HG03457 (cell line): ENCODE measurements at regions not wholly inside any gene's neighbourhood (a gene's known extent, or its start where the extent isn't known, plus 50 kb on each side); places are given as distances from the start of the nearest gene placed in this dataset.
A peak's percentile ranks its signal among the peaks of the same experiment; 100 is the strongest.
"Not testable (repeated sequence)": the region's sequence is repeated elsewhere in the genome, so short reads cannot be mapped to it uniquely, and the experiment has no call there.

Experiments used
- ATAC-seq: cut with Tn5 transposase; IDR thresholded peaks from one replicate; pipeline ENCODE4 v1.9.1; 2021; ENCODE audit warnings: moderate number of reproducible peaks; ENCODE audit not compliant: unreplicated experiment

DNA sequence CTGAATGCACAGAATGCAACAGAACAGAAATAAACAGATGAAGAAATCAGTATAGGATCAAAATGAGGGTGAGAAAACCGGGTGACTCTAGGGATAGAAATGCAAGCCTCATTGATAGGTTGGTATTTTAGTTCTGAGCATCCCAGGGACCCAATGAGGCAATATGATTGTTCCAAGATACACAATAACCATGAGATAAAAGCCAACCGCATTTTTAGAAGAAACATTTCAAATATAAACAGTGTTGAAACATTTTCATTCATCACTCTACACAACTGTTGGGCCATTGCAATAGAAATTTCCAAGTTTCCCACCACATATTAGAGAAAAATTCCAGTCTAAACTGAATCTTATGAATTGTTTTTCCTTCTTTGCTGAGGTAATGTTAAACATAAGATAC is 452.3 kb upstream of the PTGER4 start:
- no peak for ATAC-seq

DNA sequence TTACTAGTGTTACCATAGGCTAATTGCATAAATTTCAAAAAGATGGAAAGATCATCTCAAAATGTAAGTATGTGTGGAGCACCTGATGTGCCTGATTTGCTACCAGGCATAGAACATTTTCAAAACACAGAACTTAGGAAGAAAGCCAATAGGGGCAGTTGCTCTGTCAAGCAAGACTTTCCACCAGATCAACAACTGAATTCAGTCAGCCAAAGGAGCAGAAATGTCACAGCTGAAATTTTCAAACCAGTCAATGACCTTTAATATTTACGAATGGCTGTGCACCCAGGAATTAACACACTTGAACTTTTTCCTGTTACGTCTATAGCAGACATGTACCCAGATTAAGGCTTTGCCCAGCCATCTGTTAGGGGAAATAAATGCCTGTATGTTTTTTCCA is 452.8 kb upstream of the PTGER4 start:
- ATAC-seq, result no peak

DNA sequence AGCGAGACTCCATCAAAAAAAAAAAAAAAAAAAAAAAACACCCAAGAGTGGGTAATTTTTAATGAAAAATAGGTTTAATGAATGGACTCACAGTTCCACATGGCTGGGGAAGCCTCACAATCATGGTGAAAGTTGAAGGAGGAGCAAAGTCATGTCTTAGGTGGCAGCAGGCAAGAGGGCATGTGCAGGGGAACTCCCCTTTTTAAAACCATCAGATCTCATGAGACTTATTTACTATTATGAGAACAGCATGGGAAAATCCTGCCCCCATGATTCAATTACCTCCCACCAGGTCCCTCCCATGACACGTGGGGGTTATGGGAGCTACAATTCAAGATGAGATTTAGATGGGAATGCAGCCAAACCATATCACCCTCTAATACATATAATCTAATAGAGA is 454.6 kb upstream of the PTGER4 start:
- ATAC-seq, result not testable (repeated sequence)

DNA sequence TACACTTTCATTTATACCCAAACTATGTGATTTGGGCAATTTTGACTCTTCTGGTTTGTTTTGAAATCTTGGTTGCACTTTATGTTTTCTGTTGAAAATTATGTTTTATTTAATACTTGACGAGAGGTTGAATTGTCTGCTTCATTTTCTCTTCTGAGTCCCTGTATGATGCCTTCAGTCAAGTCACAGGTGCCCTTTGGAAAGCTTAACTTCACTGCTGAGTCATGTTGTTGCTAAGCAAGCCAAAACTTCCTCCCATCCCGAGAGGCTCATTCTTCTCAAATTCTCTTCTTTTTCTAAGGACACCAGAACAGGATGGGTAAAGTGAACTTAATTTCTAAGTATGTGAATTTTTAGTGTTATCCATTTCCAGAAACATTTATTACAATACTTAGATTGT is 455.3 kb upstream of the PTGER4 start:
- ATAC-seq, result no peak

DNA sequence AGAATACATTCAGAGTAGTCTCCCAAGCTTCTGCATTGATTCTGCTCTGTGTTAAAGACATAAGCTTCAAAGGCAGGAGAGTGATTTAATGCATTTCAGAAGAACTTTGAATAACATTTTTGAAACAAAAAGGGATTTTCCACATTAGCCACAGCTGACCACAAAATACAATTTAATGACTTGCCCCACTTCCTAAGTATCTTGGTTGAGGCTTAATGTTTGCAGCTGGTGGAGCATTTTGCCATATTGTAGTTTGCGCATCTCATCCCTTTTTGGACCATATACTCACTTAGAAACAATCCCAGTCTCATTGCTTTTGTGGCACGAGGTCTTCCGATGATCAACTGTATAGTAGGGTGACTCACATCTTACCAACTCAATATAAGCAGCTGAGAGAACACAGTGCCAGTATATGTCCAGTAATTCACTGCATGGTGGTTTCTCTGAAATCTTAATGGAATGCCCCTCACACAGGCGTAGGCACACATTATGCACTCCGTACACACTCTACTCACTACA is 455.8 kb upstream of the PTGER4 start:
- peak; percentile 68 for ATAC-seq

DNA sequence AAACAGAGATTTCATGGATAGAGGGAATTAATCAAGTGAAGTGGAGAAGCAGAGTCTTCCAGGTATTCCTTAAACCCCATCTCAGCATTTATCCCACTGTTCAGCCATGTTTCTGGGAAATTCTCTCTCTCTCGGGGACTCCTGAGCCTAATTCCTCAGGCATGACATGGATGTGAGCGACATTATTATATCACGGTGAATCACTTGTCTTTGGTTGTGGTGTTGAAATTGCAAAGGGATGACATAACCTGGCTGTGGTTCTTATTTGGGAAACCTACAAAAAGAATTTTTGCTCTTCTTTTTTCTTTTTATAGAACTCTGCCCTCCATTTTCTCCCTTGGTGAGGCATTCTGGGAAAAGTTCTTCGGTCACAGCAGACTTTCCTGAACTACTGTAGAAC is 457.9 kb upstream of the PTGER4 start:
- no peak for ATAC-seq

DNA sequence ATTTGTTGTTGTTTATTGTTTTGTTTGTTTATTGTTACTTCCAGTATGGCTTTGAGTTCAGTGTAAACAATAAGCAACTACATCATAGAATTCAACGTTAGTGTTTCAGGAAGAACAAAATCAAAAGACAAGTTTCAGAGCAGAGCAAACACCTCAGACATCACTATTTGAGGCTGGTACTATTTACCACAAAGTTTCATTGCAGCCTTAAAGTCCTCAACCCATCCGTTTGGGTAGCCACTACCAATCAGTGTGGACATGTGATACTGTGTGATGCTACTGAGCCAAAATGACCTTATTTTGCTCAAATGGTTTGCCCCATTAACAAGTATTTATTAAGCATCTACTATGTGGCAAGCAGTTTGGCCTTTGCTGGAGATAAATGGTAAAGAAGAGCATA is 458.5 kb upstream of the PTGER4 start:
- no peak for ATAC-seq

DNA sequence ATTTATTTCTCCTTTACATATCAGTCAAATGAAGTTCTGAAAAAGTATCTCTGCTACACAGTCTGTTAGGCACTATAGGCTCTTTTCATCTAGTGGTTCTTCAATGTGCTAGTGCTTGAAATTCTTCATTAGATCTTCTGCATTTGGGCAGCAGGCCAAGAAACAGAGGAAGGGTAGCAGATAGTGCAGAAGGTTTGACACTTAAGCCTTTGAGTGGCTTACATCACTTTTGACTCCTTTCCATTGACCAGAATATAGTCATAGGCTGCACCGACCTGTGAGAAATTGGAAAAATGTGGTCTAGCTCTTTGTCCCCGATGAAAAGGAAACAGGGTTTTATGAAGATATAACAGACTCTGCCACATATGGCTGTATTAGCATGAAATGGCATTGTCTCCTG is 459.5 kb upstream of the PTGER4 start:
- ATAC-seq, result no peak

DNA sequence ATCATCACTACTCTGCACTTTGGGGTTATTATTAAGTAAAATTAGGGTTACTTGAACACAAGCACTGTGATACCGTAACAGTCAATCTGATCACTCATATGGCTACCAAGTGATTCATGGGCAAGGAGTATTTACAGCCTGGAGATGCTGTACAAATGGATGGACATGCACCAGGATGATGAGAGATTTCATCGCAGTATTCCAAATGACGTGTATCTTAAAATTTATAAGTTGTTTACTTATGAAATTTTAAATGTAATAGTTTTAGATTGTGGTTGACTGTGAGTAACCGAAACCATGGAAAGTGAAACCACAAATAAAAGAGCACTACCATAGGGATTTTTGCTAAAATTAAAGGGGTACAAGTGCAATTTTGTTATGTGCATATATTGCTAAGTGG is 462.2 kb upstream of the PTGER4 start:
- no peak for ATAC-seq

DNA sequence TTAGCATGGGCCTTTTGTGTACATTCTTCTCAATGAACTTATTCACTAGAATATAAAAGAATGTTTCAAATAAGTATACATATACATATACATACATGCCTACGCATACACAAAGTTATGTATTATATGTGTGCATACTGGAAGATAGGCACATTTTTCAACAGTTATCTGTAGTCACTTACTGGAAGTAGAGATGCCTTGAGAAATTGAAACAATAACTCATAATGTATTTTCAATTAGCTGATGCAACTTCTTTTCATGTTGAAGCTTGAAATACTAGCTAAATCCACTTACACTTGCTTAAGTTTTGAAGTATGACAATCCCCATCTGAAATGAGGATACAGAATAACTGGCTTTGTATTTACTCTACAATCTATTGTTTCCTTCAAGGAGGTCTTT is 469.0 kb upstream of the PTGER4 start:
- ATAC-seq, result no peak

DNA sequence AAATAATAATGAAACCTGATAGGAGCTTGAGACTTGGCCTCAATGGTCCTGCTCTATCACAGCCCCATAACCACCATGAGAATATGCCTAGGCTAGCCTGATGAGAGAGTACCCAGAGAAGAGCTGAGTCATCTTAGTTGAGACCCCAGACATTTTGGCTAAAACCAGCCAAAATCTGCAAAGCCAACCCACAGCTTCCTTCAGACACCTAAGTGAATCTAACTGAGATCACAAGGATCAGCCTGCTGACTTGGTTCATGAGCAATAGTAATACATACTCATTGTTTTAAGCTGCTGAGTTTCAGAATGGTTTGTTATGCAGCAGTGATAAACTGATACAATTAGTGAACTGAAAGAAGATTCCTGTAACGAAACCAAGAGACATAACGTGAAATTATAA is 473.7 kb upstream of the PTGER4 start:
- no peak for ATAC-seq

DNA sequence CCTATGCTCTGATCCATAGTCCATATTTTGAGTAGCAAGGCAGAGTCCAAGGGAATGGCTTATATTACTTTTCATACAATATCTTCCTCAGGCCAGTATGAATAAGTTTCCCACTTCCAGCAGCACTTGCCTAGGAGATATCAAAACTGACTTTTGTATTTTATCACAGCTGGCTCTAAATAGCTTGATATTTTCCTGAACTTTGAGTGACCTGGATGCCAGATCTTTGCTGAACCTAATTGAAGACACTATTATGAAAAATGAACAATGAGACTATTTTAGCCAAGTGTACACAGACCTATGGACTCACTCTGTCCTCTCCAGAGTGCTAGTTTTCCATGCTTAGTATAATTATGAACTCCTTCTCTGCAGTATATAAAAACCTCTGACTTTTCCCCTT is 475.6 kb upstream of the PTGER4 start:
- ATAC-seq, result no peak

DNA sequence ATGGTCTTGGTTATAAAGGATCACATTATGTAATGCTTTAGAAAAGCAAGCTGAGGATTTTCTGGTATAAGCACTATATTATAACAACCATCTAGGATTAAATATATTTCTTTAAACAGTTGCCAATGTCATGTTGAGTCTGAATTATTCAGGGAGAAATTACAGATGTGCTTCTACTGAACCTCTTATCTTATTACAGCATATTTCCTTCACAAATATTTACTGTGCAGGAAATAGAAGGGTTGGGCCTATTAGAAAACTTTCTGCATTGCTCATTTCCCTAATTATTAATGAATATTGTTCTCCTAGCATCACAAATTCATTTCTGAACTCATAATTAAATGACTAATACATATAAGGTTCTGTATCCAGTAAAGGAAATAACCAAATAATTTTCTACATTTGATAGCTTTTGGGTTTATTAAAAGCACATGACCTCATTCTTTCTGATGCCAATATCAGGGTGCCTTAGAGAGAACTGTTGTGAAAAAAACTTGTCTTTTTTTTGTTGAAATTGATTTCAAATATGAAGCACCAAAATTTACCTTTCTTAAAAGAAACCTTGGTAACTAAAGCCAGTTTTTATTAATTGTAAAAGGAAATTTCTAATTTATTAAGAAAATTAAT is 476.8 kb upstream of the PTGER4 start:
- ATAC-seq, result no peak

DNA sequence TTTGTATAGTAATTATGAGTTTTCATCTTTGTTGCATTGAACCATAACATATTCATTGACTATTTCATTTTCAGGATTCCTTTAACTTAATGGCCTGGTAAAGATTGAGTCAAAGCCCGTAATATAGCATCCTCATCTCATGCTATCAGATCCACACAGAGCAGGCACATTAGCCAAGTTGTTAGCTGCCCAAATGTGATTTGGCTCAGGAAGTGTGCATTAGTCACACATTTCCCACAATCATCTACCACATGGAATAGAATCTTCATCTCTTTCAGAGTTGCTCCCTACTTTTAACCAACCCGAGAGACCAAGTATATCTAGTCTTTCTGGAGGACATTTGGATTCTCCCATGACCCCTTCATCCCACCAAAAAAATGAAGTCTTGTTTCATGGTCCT is 481.0 kb upstream of the PTGER4 start:
- no peak for ATAC-seq

DNA sequence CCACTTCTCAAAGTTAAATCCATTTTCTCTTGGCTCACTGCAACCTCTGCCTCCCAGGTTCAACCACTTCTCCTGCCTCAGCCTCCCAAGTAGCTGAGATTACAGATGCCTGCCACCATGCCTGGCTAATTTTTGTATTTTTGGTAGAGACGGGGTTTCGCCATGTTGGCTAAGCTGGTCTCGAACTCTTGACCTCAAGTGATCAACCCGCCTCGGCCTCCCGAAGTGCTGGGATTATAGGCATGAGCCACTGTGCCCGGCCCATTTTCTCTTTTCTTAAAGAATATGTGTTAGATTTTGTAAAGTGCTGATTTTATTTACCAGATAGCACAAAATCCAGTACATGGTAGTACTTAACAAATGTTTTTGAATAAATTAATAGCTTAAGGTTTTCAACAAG is 484.1 kb upstream of the PTGER4 start:
- not testable (repeated sequence) for ATAC-seq

DNA sequence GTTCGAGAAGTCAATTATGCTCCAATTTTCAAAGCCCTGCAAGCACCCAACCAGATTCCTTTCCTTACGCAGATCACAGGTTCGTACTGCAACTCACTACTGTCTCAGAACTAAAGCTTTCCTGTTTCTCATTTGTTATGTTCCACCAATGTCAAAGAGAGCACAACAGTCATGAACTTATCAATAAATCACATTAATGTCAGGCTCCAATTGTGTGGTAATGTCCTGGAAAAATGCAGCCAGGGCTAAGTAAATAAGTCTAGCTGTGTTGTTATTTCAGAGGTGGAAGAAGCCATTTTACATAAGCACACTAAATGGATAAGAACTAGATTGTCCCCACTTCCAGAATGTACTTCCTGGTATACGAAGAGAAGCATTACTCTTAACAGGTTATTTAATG is 488.6 kb upstream of the PTGER4 start:
- no peak for ATAC-seq

DNA sequence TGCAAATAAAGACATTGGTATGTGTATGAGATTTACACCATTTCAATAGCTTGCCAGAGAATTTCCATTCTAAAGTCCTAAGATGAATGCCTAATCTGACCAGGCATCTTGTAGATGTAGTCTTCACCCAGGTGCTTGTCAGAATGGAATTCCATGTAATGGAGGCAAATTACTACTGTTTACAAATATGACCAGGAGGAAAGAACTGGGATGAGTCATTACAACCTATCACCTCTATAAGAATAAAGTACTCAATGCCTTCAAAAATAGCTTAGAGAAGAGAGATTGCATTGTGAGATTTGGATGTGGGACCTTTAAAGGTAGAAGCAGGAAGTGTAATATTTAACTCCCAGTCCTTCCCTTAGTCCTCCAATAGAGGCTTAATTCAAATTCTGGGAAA is 507.0 kb upstream of the PTGER4 start:
- no peak for ATAC-seq

DNA sequence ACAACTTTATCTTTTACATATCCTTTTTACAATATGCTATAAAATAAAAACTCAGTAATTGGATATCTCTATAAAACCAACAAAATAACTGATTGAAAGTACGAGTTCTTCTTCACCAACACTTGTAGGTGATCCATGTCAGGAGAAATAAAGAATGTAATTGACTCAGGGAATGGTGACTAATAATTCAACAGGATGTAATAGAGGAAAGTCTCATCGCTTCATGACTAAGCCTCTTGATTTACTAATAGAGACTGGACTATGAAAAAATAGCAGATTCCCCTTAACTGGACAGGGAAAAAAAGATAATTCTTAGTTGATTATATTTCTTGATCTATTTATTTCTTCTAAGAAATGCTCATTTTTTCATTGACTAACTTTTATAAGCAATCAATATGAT is 507.7 kb upstream of the PTGER4 start:
- no peak for ATAC-seq

DNA sequence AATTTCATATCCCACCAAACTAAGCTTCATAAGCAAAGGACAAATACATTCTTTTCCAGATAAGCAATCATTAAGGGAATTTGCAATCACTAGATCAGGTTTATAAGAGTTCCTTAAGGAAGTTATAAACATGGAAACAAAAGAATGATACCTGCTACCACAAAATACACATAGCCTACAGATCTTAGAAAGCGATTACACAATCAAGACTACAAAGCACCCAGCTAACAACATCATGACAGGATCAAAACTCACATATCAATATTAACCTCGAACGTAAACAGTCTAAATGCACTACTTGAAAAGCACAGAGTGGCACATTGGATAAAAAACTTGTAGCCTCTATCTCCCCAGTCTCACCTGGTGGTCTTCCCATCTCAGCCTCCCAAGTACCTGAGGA is 512.4 kb upstream of the PTGER4 start:
- no peak for ATAC-seq

DNA sequence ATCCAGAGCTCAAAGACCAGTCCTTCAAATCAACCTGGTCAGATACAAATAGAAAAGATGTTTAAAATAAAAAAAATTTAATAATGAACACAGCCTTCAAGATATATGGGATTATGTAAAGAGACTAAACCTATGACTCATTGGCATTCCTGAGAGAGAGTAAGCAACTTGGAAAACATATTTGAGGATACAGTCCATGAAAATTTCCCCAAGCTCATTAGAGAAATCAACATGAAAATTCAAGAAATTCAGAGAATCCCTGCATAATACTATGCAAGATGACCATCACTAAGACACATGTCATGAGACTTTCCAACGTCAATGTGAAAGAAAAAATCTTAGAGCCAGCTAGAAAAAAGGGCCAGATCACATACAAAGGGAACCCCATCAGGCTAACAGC is 512.9 kb upstream of the PTGER4 start:
- ATAC-seq, result no peak

DNA sequence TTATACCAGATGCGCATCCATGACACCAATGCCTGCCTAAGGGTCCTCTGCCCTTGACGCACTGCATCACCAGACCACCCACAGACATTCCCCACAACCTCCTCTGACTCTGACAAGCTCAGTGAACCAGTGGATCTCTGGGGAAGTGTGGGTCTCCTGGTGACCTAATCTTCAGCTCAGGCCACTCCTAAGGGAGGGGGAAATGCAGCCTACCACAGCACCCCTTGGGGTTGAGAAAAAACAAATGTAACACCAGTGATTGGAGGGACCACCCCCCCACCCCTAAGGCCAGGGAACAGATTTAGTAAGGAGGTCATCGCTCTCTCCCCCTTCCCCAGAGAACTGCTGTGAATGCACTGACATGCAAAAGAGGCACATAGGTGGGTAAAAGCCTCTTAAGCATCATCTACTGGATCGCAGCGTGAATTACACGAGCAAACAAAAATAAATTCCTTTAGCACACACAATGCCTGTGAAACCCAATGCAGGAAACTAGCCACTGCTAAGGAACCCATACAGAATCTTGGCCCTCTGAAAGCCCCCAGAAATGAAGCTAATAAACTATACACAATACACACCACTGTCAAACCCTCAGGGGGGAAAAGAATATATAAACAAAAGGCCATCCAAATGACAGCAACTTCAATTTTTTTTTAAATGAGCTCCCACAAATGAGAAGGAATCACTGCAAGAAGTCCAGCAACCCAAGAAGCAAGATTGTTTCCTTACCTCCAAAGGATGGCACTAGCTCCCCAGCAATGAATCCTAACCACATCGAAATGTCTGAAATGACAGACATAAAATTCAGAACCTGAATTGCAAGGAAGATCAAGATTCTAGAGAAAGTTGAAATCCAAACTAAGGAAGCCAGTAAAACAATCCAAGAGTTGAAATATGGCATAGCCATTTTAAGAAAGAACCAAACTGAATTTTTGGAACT is 513.7 kb upstream of the PTGER4 start:
- ATAC-seq, result no peak

DNA sequence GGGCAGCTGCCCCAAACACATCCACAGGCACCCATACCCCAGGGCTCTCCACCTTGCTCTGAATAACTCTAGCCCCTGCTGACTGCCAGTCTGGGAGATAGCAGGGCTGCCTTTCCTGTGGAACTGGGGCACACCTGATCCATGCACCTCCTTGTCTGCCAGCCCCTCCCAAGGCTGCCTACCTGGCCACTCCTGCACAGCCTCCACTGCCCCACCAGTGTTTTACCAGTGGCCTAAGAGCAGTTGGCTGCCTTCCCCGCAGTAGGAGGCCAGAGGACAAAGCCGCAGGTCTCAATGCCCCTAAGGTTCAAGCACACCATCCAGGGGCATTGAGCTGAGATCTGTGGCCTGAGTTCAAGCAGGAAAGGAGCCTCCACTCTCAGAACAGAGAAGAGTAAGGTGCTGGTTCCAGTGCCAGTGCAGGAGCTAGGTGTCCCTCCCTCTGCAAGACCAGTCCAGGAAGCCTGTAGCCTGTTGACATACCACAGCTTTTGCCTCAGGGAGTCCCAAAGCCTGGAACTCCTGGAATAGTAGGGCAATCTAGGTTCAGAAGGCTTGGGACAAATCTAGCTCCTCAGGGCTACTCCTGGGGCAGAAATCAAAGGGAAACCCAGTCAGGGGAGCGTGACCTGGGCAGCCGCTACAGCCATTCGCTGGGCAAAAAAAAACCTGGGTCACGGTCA is 514.5 kb upstream of the PTGER4 start:
- ATAC-seq, result no peak
